GM19438 (cell line): ENCODE measurements at regions not wholly inside any gene's neighbourhood (a gene's known extent, or its start where the extent isn't known, plus 50 kb on each side); places are given as distances from the start of the nearest gene placed in this dataset.
"Not testable (repeated sequence)": the region's sequence is repeated elsewhere in the genome, so short reads cannot be mapped to it uniquely, and the experiment has no call there.

ENCODE experiments used
- ATAC-seq: cut with Tn5 transposase; IDR thresholded peaks from one replicate; pipeline ENCODE4 v1.9.1; 2021; ENCODE audit warnings: low read depth; ENCODE audit not compliant: unreplicated experiment

DNA sequence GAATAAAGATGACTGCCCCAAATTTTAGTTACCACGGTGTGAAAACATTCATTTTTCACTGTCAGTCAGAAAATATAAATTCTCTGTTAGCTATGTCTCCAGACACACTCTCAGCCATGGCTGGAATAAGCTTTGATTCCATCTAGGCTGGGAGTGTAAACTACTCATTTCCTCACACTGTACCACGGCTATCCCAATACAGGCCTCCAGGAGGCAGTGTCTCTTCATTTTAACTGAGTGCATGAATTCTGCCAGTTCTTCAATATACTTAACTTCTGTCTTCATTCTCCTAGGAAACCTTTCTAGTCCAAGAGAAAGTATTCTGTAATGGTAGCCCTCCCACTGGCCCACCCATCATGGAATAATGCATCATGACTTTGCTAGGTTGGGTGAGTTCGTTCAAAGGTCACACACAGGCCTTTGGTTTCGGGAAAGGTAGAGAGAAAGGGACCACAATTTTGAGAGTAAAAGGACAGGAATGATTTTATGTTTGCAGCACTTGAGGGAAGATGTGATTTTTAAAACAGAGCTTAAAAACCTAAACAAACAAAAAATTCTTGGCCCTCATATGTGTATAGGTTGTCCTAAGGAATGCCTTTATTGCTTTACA lies 381.1 kb downstream of the SEC23A start:
- ATAC-seq, result no peak

- ATAC-seq, result no peak
Measured at GRCh38 chr14:38718519-38718918, 384.5 kb downstream of the SEC23A start.

- ATAC-seq, result no peak
Measured at GRCh38 chr14:38716926-38717325, 386.1 kb downstream of the SEC23A start.

- ATAC-seq, result no peak
Measured at GRCh38 chr14:38710881-38711280, 392.2 kb downstream of the SEC23A start.

DNA sequence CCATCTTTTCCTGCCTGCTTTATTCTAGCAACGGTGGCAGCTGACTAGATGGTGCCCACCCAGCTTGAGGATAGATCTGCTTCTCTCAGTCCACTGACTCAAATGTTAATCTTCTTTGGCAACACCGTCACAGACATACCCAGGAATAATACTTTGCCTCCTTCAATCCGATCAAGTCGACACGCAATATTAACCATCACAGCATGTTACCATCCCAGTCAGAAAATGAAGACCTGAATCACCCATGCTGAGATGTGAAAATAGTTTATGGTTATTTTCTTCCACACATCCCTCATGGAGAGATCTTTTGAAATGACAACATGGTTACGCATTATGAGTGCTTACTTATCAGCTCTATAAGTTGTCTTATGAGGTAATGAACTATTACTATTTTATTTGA lies 392.8 kb downstream of the SEC23A start:
- no peak for ATAC-seq

GRCh38 chr14:38705220-38705619 lies 397.8 kb downstream of the SEC23A start:
- no peak for ATAC-seq

DNA sequence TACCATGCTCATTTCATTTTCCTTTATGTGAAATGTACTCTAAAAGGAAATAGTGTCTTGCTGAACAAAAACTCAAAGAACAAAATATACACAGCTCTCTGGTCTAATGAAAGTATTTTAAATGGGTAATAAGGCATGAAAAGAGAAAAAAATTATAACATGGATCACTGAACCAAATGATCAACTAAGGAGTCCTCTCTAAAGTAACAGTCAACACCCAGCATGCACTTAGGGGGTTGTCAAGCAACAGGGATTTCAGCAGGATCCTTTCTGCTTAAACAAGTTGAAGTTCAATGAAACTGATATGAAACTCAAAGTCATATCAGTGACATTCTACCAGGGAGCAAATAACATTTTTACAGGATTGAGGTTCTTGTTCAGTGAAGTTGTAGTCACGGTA lies 398.8 kb downstream of the SEC23A start:
- ATAC-seq, result no peak

GRCh38 chr14:38696925-38697324 lies 406.1 kb downstream of the SEC23A start:
- no peak for ATAC-seq

DNA sequence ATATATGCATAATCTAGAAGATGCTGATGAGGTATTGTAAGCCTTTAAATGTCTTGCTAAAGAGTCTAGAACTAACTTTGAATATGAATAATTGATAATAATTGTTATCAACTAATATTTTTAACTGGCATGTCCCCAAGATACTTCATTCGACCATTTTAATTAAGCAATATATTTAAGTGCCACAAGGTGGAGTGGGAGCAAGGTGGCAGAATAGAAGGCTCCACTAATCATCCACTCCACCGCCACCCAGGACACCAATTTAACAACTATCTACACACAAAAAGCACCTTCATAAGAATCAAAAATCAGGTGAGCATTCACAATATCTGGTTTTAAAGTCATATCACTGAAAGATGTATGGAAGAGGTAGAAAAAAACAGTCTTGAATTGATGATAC lies 409.6 kb downstream of the SEC23A start:
- ATAC-seq, result no peak

DNA sequence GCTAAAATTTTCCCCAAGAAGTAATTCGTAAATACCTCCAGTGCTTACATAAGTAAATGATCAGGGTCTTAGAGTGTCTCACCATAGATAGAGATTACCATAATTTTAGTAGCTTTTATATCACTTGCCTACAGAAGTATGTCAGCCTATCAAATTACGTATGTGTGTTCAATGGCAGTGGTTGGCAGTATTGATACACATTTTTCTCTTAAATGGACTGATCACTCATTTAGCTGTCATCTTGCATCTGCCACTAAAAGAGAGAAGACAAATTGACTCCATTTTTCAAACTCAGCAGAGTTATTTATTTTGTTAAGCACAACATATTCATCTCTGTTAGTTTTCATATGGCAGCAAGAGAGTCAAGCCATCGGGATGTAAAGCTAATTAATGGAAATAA lies 413.1 kb upstream of the CLEC14A start:
- ATAC-seq, result no peak

DNA sequence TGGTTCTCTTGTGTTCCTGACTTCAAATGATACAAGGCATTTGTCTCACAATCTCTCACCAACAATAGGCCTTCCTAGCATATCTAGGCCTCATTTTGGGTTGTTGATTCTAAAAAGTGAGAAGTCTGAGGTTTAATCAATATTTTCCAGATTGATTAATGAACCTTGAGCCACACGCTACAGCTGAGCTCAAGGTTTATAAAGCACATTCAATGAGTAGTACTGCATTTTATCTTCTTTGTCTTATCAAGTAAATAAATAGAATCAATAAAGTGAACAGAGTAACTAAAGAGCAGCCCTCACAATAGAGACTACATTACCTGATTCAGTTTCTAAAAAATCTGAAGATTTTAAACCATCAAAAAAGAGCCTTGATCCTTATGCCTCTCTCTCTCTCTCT lies 407.5 kb upstream of the CLEC14A start:
- no peak for ATAC-seq

- ATAC-seq, result no peak
Measured at GRCh38 chr14:38662781-38663180, 406.9 kb upstream of the CLEC14A start.

GRCh38 chr14:38646391-38646790 lies 390.5 kb upstream of the CLEC14A start:
- no peak for ATAC-seq

- not testable (repeated sequence) for ATAC-seq
Measured at GRCh38 chr14:38634913-38635312, 379.0 kb upstream of the CLEC14A start.

GRCh38 chr14:38629412-38629811 lies 373.5 kb upstream of the CLEC14A start:
- ATAC-seq, result no peak

DNA sequence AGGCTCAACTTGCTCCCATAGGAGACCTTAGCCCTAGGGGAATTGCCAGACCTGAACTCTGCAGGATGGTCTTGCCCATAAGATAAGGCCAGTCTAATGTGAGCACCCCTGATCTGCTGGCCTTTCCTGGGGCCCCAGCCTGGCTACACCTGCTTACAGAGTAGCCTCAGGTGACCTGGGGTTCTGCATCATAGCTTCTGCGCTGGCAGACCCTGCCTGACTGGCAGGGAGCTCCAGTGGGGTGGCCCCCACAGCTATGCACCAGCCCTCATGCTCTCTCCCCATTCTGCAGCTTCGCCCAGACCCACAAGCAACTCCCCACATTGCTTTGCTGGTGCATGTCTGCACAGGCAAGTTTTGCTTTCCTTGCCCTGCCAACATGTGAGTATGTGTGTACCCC lies 371.3 kb upstream of the CLEC14A start:
- ATAC-seq, result no peak

- no peak for ATAC-seq
Measured at GRCh38 chr14:38623661-38624060, 367.8 kb upstream of the CLEC14A start.

DNA sequence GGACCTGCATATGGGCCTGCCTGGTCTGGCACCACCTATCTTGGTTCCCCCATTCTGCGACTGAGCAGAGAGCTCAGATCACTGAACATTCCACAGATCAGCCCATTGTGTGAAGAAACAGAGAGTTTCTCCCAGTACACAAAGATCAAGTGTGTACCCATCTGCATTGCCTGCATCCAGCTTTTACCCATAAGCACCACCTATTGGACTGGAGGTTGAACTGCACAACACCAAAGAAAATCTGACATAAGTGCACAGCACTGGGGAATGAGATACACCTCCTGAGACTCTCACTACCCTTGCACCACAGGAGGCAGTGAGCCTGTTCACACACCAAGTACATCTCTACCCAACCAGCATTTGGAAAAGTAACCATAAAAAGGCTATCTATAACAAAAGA lies 362.6 kb upstream of the CLEC14A start:
- no peak for ATAC-seq

- ATAC-seq, result no peak
Measured at GRCh38 chr14:38616959-38617358, 361.1 kb upstream of the CLEC14A start.

- ATAC-seq, result no peak
Measured at GRCh38 chr14:38611928-38612327, 356.0 kb upstream of the CLEC14A start.

DNA sequence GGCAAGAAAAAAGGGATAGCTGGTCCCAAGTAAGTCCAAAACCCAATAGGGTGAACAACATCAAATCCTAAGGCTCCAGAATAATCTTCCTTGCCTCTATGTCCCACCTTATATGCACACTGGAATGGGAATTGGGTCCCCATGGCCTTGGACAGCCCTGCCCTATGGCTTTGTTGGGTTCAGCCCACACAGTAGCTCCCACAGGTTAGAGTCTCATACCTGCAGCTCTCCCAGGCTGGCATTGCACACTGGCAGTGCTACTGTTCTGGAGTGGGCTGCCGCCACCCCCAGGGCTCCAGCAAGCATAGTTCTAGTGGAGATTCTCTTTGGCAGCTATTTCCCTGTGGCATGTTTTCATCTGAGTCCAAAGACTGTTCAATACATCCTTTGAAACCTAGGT lies 352.4 kb upstream of the CLEC14A start:
- no peak for ATAC-seq

DNA sequence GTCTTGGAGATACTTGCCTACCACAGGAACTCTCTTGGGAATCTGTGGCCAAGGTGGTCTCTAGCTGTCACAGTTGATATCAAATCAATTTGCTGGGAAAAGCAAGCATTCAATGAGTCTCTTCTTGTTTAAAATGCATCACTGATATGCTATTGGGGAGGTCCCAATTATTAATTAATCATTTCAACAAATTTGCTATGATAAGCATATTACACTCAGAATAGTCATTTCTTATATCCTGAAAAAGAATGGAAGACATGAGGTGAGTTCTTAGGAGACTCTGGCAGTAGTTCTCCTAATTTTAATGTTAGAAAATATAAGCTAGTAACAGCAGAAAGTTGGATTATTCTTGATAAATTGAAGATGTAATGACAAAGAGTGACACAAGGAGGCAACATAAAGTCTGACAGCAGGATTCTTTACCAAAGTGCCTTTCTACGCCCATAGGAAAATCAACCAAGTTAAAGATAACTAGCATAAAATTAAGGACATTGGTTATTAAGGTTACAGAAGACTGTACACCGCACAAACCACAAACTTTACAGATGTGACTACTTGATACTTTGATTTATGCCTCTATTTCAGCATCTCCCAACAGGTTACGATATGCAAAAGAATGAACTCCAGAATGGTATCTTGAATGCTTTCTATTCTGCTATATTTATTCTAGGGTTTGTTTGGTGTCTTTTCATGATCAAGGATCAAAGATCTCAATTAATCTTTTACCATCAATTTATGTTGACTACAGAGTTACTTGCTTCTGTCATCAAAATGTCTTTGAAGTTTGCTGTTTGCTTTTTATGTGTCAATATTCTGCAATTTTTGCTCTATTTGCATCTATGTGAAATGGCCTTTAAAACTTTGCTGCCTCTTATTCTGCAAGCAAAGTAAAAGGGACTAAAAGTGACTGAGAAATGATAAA lies 349.6 kb upstream of the CLEC14A start:
- ATAC-seq, result no peak
